GM10266 (cell line): ENCODE measurements at regions not wholly inside any gene's neighbourhood (a gene's known extent, or its start where the extent isn't known, plus 50 kb on each side); places are given as distances from the start of the nearest gene placed in this dataset.

Experiments used
- DNase-seq: peaks from one replicate; pipeline ENCODE4 v3.0.0; 2012; ENCODE audit errors: extremely low spot score
- CTCF ChIP-seq: IDR thresholded peaks from 2 replicates; pipeline ENCODE4 v1.5.1; 2012; ENCODE audit warnings: mild to moderate bottlenecking, low read depth; ENCODE audit not compliant: control insufficient read depth, insufficient read depth; ENCODE audit errors: missing control alignments

GRCh38 chr1:113275083-113275482 is 115.2 kb upstream of the MAGI3 start:
- no peak for DNase-seq
- no peak for TF ChIP-seq CTCF

GRCh38 chr1:113275691-113276090 is 114.6 kb upstream of the MAGI3 start:
- TF ChIP-seq CTCF = no peak
- no peak for DNase-seq

GRCh38 chr1:113276507-113276906 is 113.8 kb upstream of the MAGI3 start:
- no peak for DNase-seq
- no peak for TF ChIP-seq CTCF

- TF ChIP-seq CTCF = no peak
- DNase-seq = no peak
These were observed 111.9 kb upstream of the MAGI3 start for GRCh38 chr1:113278371-113278770.

GRCh38 chr1:113278777-113279176 is 111.5 kb upstream of the MAGI3 start:
- DNase-seq = no peak
- TF ChIP-seq CTCF = no peak

GRCh38 chr1:113279776-113280391 is 110.4 kb upstream of the MAGI3 start:
- no peak for DNase-seq
- no peak for TF ChIP-seq CTCF

GRCh38 chr1:113280581-113280980 is 109.7 kb upstream of the MAGI3 start:
- no peak for TF ChIP-seq CTCF
- DNase-seq = no peak
